ENCODE measurements at regions not wholly inside any gene's neighbourhood (a gene's known extent, or its start where the extent isn't known, plus 50 kb on each side); places are given as distances from the start of the nearest gene placed in this dataset.

DNA sequence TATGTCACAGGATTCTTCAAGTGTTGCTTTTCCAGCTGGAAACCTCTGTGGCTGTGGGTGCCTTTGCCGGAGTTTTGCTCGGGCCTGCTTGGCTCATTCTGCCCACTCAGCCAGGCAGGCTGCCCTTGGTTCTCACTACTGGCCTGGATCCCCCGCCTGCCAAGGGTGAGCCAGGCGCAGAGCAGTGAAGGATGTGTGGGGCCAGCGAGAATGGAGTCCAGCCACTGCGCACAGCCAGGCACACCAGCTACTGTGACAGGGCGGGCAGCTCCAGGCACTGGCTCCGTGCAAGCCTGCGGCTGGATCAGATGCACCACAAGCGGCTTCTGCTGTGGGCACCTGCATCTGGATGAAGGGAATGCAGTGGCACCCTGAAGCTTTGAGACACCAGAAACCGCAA is 257.1 kb downstream of the RPRM start:
- Histone ChIP-seq H3K4me1 (replicated peaks in 1 of 2) (no peaks in the 10 kb centered on the region), H3K27me3 (no peaks in the 10 kb centered on the region), H3K9me3 (replicated peaks in 1 of 3) (no peaks in the 10 kb centered on the region), H3K36me3 (replicated peaks in 1 of 2) (no peaks in the 10 kb centered on the region), H3K4me3 (no peak overlapping the region), H3K27ac (no peak overlapping the region)
- intact Hi-C loops (cut with DNase I): no loop called here
- no peak for DNase-seq
- WGBS, 4 donors: 93 to 97% (median 94%) methylated on average over 2 to 11 of the region's 11 CpGs; no CpG with 5 or more reads in 1 of the 4 donors
- TF ChIP-seq, protein P1, sequence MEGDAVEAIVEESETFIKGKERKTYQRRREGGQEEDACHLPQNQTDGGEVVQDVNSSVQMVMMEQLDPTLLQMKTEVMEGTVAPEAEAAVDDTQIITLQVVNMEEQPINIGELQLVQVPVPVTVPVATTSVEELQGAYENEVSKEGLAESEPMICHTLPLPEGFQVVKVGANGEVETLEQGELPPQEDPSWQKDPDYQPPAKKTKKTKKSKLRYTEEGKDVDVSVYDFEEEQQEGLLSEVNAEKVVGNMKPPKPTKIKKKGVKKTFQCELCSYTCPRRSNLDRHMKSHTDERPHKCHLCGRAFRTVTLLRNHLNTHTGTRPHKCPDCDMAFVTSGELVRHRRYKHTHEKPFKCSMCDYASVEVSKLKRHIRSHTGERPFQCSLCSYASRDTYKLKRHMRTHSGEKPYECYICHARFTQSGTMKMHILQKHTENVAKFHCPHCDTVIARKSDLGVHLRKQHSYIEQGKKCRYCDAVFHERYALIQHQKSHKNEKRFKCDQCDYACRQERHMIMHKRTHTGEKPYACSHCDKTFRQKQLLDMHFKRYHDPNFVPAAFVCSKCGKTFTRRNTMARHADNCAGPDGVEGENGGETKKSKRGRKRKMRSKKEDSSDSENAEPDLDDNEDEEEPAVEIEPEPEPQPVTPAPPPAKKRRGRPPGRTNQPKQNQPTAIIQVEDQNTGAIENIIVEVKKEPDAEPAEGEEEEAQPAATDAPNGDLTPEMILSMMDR (IDR thresholded peaks at IDR 0.05): no peak
- TF ChIP-seq POLR2A (IDR thresholded peaks at IDR 0.05): no peak

DNA sequence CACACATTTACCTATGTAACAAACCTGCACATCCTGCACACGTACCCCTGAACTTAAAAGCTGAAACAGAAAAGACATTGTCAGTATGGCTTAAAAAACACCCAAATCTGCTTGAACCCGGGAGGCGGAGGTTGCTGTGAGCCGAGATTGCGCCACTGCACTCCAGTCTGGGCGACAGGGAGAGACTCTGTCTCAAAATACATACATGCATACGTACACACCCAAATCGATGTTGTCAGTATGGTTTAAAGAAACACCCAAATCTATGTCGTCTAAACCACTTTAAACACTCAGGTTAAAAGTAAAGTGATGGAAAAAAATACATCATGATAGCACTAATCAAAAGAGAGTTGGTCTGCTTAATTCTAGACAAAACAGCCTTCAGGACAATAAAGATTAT is 257.5 kb downstream of the RPRM start:
- Histone ChIP-seq H3K4me3 (no peak overlapping the region), H3K4me1 (replicated peaks in 1 of 2) (no peaks in the 10 kb centered on the region), H3K9me3 (replicated peaks in 1 of 3) (no peaks in the 10 kb centered on the region), H3K27me3 (no peaks in the 10 kb centered on the region), H3K27ac (no peak overlapping the region), H3K36me3 (replicated peaks in 1 of 2) (no peaks in the 10 kb centered on the region)
- no peak for DNase-seq
- WGBS, 4 donors: 88 to 91% (median 90%) methylated on average over 9 of the region's 9 CpGs
- no peak for TF ChIP-seq POLR2A (IDR thresholded peaks at IDR 0.05)
- TF ChIP-seq, protein P1 (IDR thresholded peaks at IDR 0.05): no peak
- intact Hi-C loops (cut with DNase I): no loop called here

DNA sequence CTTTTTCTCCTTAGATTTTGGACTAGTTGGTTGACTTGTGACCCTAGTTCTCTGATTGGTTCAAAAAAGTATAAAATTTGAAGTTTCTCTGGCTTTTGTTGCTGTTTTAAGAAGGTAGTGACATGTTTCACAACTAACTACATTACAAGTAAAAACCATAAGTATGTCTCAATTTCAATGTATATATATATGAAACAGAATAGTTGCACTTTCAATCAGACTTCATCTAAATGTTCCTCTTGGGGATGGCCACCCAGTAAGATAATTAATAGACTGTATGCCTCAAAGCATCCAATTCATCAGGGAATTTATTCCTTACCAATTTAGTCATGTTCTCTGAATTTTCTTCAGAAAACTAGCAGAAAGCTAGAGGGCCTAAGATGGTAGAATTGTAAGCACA is 259.7 kb downstream of the RPRM start:
- intact Hi-C loops (cut with DNase I): no loop called here
- H3K9me3 ChIP-seq (replicated peaks in 1 of 3): no peaks in the 10 kb centered on the region

DNA sequence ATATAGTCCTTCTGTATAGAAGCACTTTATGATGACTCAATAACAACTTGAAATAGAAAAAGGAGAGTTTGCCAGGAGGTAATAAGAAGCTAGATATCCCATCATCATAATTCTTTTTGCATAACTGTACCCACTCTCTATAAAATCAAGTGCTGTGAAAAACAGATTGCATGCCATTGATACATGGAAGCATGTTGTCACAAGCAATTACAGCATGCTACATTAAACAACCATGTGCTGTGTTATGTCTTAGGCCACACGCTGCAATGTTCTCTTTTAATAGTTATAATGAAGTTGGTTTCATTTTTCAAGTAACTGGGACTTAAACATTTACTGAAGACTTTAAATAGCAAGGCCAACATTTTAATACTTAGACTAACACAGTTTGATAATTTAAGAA is 264.2 kb downstream of the RPRM start:
- H3K27ac ChIP-seq: no peak overlapping the region
- TF ChIP-seq POLR2A (IDR thresholded peaks at IDR 0.05): no peak
- TF ChIP-seq, protein P1 (IDR thresholded peaks at IDR 0.05): no peak
- WGBS, 4 donors: 77 to 89% (median 81%) methylated on average over 1 of the region's 1 CpG
- H3K9me3 ChIP-seq (replicated peaks in 1 of 3): no peaks in the 10 kb centered on the region
- H3K27me3 ChIP-seq: no peaks in the 10 kb centered on the region
- no peak overlapping the region for H3K4me3 ChIP-seq
- H3K36me3 ChIP-seq (replicated peaks in 1 of 2): no peaks in the 10 kb centered on the region
- DNase-seq: no peak
- no peaks in the 10 kb centered on the region for H3K4me1 ChIP-seq (replicated peaks in 1 of 2)
- intact Hi-C loops (cut with DNase I): no loop called here

More for the DNA sequence above, 259.7 kb downstream of the RPRM start:
- Histone ChIP-seq H3K27me3 (no peaks in the 10 kb centered on the region), H3K36me3 (replicated peaks in 1 of 2) (no peaks in the 10 kb centered on the region), H3K4me1 (replicated peaks in 1 of 2) (no peaks in the 10 kb centered on the region), H3K27ac (no peak overlapping the region), H3K4me3 (no peak overlapping the region)
- TF ChIP-seq POLR2A (IDR thresholded peaks at IDR 0.05): no peak
- TF ChIP-seq, protein P1 (IDR thresholded peaks at IDR 0.05): no peak
- DNase-seq: no peak
